Ammon's horn (tissue), 1 donor: ENCODE measurements at regions not wholly inside any gene's neighbourhood (a gene's known extent, or its start where the extent isn't known, plus 50 kb on each side); places are given as distances from the start of the nearest gene placed in this dataset.

Source experiments
- DNase-seq: peaks from one replicate; pipeline ENCODE4 v3.0.0-alpha.2; 2016; ENCODE audit warnings: low spot score

- peak; percentile 33 for DNase-seq
Observed at GRCh38 chr6:41451515-41452163, 94.5 kb upstream of the FOXP4 start.

- no peak for DNase-seq
Observed at GRCh38 chr6:41452763-41453162, 93.4 kb upstream of the FOXP4 start.

GRCh38 chr6:41453244-41453643, 92.9 kb upstream of the FOXP4 start:
- DNase-seq: no peak

- DNase-seq: no peak
Observed at GRCh38 chr6:41454189-41454789, 91.9 kb upstream of the FOXP4 start.

- DNase-seq: no peak
Observed at GRCh38 chr6:41455410-41455809, 90.8 kb upstream of the FOXP4 start.

GRCh38 chr6:41455818-41456217, 90.4 kb upstream of the FOXP4 start:
- DNase-seq: no peak

- DNase-seq: no peak
Observed at GRCh38 chr6:41457303-41457670, 88.9 kb upstream of the FOXP4 start.

GRCh38 chr6:41459738-41460137, 86.4 kb upstream of the FOXP4 start:
- no peak for DNase-seq

GRCh38 chr6:41460742-41461336, 85.3 kb upstream of the FOXP4 start:
- DNase-seq: no peak

- DNase-seq: no peak
Observed at GRCh38 chr6:41462033-41462432, 84.1 kb upstream of the FOXP4 start.

GRCh38 chr6:41463062-41463930, 82.9 kb upstream of the FOXP4 start:
- peak; percentile 32 for DNase-seq

- DNase-seq: no peak
Observed at GRCh38 chr6:41464019-41464418, 82.2 kb upstream of the FOXP4 start.

GRCh38 chr6:41464481-41464880, 81.7 kb upstream of the FOXP4 start:
- no peak for DNase-seq

- DNase-seq: no peak
Observed at GRCh38 chr6:41466437-41466990, 79.7 kb upstream of the FOXP4 start.

GRCh38 chr6:41467061-41467460, 79.1 kb upstream of the FOXP4 start:
- no peak for DNase-seq

- DNase-seq: no peak
Observed at GRCh38 chr6:41467627-41468404, 78.4 kb upstream of the FOXP4 start.

- no peak for DNase-seq
Observed at GRCh38 chr6:41469156-41470028, 76.8 kb upstream of the FOXP4 start.

GRCh38 chr6:41470029-41470330, 76.2 kb upstream of the FOXP4 start:
- DNase-seq: no peak

- no peak for DNase-seq
Observed at GRCh38 chr6:41470331-41471063, 75.7 kb upstream of the FOXP4 start.
